EH (cell line): ENCODE measurements at regions not wholly inside any gene's neighbourhood (a gene's known extent, or its start where the extent isn't known, plus 50 kb on each side); places are given as distances from the start of the nearest gene placed in this dataset.
"Not testable (repeated sequence)": the region's sequence is repeated elsewhere in the genome, so short reads cannot be mapped to it uniquely, and the experiment has no call there.

Experiments
- DNase-seq: peaks from one replicate; pipeline ENCODE4 v3.0.0-alpha.2; 2015; ENCODE audit warnings: low read depth

GRCh38 chr15:24848050-24848449, 106.7 kb upstream of the SNRPN start:
- peak; percentile 11 for DNase-seq

- no peak for DNase-seq
Observed at GRCh38 chr15:24856397-24857390, 98.1 kb upstream of the SNRPN start.

- no peak for DNase-seq
Observed at GRCh38 chr15:24857763-24858162, 97.0 kb upstream of the SNRPN start.

DNA sequence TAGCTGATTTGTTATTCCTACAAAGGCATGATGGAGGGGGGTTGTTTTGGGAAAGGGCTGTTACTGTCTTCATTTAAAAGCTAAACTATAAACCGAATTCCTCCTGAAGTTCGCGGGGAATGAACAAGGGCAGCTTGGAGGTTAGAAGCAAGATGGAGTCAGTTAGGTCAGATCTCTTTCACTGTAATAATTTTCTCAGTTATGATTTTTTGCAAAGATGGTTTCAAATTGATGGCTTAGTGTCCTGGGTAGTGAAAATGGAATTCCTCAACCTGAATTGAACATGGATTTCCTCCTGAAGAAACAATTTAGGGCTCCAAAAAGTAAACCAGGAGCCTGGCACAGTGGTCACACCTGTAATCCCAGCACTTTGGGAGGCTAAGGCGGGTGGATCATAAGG, 96.6 kb upstream of the SNRPN start:
- DNase-seq, result not testable (repeated sequence)

- peak; percentile 19 for DNase-seq
Observed at GRCh38 chr15:24858737-24859601, 95.8 kb upstream of the SNRPN start.

GRCh38 chr15:24861014-24861690, 93.6 kb upstream of the SNRPN start:
- no peak for DNase-seq

DNA sequence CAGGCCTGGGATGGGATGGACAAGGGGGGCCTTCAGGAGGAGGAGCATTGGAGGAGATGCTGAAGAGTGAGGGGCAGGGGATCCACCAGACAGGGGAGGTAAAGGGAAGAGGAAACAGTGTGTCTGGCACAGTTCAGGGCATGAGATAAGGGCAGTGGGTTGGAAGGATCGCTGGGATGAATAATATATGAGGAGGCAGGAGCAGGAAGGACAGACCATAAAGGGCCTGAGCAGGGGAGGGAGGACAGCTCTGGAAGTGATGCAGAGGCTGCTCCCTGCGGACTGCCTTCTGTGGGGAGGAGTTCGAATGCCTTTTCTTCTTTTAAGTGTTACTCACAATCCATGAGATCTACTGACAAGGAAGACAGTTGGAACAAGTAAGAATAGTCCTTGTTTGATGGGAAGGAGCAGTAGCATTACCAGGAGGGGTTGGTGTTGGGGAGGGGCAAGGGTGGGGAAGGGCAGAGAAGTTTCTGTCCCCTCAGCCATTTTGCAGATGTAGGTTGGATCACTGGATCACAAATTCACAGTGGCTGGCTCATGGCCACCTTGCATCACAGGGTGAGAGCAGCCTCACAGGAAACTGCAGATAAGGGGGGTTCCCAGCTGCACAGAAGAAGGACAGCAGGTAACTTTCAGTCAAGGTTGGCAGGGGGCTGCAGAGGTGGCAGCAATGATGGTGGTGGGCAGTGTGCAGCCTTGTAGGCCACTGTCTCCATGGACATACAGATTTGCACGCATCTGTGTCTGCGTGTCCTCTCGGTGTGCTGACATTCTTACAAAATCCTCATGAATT, 91.9 kb upstream of the SNRPN start:
- DNase-seq, result no peak

- no peak for DNase-seq
Observed at GRCh38 chr15:24865303-24865702, 89.5 kb upstream of the SNRPN start.

GRCh38 chr15:24877174-24877573, 77.6 kb upstream of the SNRPN start:
- no peak for DNase-seq

DNA sequence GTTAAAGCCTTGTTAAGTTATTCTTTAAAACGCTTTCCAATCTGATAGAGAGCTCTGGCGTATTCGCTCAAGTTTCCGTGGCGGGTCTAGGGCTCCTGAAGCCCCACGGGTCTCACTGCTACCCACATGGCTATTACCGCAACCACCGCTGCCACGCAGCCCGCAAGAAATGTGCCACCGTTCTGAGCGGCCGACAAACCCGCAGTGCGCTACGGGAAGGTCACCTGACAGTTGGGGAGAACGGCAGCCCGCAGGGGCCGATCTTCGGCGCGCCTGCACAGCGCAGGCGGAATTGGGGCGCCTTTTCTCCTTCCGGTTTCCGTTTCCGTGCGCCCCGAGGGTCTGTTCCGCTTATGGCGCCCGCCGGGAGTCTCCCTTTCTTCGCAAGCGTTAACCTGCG, 76.6 kb upstream of the SNRPN start:
- DNase-seq, result no peak

- DNase-seq, result no peak
Observed at GRCh38 chr15:24879492-24879891, 75.3 kb upstream of the SNRPN start.

GRCh38 chr15:24880663-24881062, 74.1 kb upstream of the SNRPN start:
- DNase-seq, result no peak

GRCh38 chr15:24886538-24886937, 68.2 kb upstream of the SNRPN start:
- no peak for DNase-seq

GRCh38 chr15:24898715-24899272, 56.0 kb upstream of the SNRPN start:
- DNase-seq, result no peak

- no peak for DNase-seq
Observed at GRCh38 chr15:24899367-24899766, 55.4 kb upstream of the SNRPN start.

- no peak for DNase-seq
Observed at GRCh38 chr15:24899795-24900194, 55.0 kb upstream of the SNRPN start.

GRCh38 chr15:24901409-24901808, 53.4 kb upstream of the SNRPN start:
- DNase-seq, result no peak
